ENCODE measurements at regions not wholly inside any gene's neighbourhood (a gene's known extent, or its start where the extent isn't known, plus 50 kb on each side); places are given as distances from the start of the nearest gene placed in this dataset.
A peak's percentile ranks its signal among the peaks of the same experiment; 100 is the strongest.

GRCh38 chr2:199607914-199608313 lies 150.2 kb upstream of the SATB2 start:
- H3K4me3 ChIP-seq, result no peak overlapping the region
- H3K79me2 ChIP-seq, result no peaks in the 10 kb centered on the region
- no peaks in the 10 kb centered on the region for H3K4me1 ChIP-seq (ENCODE audit: insufficient read depth)
- peaks cover 5% of the 10 kb centered on the region for H3K27me3 ChIP-seq
- H3K27ac ChIP-seq, result no peak overlapping the region
- TF ChIP-seq CTCF (IDR thresholded peaks at IDR 0.05; ENCODE audit: poor library complexity), result no peak
- TF ChIP-seq EZH2phosphoT487 (IDR thresholded peaks at IDR 0.05; ENCODE audit: low read depth, severe bottlenecking, unreplicated experiment), result no peak
- TF ChIP-seq EZH2 (IDR thresholded peaks at IDR 0.05; ENCODE audit: borderline replicate concordance), result no peak
- no peaks in the 10 kb centered on the region for H4K20me1 ChIP-seq (ENCODE audit: insufficient read depth, poor library complexity, severe bottlenecking)
- 93% methylated on average over 3 of the region's 3 CpGs for WGBS (ENCODE audit: low lambda C conversion rate, missing lambda C conversion rate)
- no peak for DNase-seq (ENCODE audit: low spot score)
- H3K36me3 ChIP-seq (replicated peaks; ENCODE audit: insufficient read depth, low read depth), result no peaks in the 10 kb centered on the region
- H2AFZ ChIP-seq, result no peak overlapping the region
- no peaks in the 10 kb centered on the region for H3K9me2 ChIP-seq (replicated peaks; ENCODE audit: insufficient read depth)
- H3K9me3 ChIP-seq (ENCODE audit: low read depth), result no peaks in the 10 kb centered on the region
- H3K4me2 ChIP-seq, result no peak overlapping the region

DNA sequence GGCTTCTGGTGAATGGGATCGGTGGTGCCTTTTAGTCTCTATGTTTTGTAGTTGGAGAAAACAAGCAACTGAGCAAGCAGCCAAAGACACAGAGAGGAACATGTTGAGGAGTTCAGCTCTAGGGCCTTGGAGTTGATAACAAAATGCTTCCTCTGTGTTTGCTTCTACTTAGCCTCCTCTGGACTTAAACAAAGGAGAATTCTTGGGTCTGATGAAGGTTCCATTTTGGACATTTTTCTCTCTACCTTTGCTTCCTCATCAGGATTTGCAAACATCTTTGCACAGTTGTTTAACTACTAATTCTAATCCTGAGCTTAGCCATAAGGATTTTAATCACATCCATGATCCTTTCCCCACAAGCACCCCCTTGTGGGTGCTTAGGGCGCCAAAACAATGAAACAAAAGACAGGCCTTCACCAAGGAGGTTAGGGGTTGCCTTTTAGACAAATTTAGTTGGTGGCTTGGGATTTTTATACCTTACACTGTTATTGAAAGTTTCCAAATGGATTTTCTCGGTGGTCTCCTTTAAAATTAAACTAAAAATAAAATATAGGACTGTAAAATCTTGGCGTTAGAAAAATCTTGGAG lies 148.5 kb upstream of the SATB2 start:
- H4K20me1 ChIP-seq (ENCODE audit: insufficient read depth, poor library complexity, severe bottlenecking), result no peaks in the 10 kb centered on the region
- no peak overlapping the region for H3K27ac ChIP-seq
- H3K4me2 ChIP-seq, result no peak overlapping the region
- DNase-seq (ENCODE audit: low spot score), result no peak
- no peaks in the 10 kb centered on the region for H3K9me2 ChIP-seq (replicated peaks; ENCODE audit: insufficient read depth)
- H3K27me3 ChIP-seq, result peaks cover 5% of the 10 kb centered on the region
- H3K36me3 ChIP-seq (replicated peaks; ENCODE audit: insufficient read depth, low read depth), result no peaks in the 10 kb centered on the region
- H3K4me1 ChIP-seq (ENCODE audit: insufficient read depth), result no peaks in the 10 kb centered on the region
- TF ChIP-seq CTCF (IDR thresholded peaks at IDR 0.05; ENCODE audit: poor library complexity), result peak; percentile 13
- no peak for TF ChIP-seq EZH2 (IDR thresholded peaks at IDR 0.05; ENCODE audit: borderline replicate concordance)
- WGBS (ENCODE audit: low lambda C conversion rate, missing lambda C conversion rate), result 77% methylated on average over 4 of the region's 4 CpGs
- H2AFZ ChIP-seq, result no peak overlapping the region
- no peaks in the 10 kb centered on the region for H3K79me2 ChIP-seq
- no peaks in the 10 kb centered on the region for H3K9me3 ChIP-seq (ENCODE audit: low read depth)
- H3K4me3 ChIP-seq, result no peak overlapping the region

- H2AFZ ChIP-seq, result peak overlapping the region; percentile 25
- no peak for DNase-seq (ENCODE audit: low spot score)
- H3K4me3 ChIP-seq, result no peak overlapping the region
- H3K9me2 ChIP-seq (replicated peaks; ENCODE audit: insufficient read depth), result no peaks in the 10 kb centered on the region
- H4K20me1 ChIP-seq (ENCODE audit: insufficient read depth, poor library complexity, severe bottlenecking), result no peaks in the 10 kb centered on the region
- no peaks in the 10 kb centered on the region for H3K9me3 ChIP-seq (ENCODE audit: low read depth)
- H3K27me3 ChIP-seq, result peaks cover 5% of the 10 kb centered on the region
- H3K4me2 ChIP-seq, result peak overlapping the region; percentile 79
- no peaks in the 10 kb centered on the region for H3K36me3 ChIP-seq (replicated peaks; ENCODE audit: insufficient read depth, low read depth)
- no peaks in the 10 kb centered on the region for H3K4me1 ChIP-seq (ENCODE audit: insufficient read depth)
- TF ChIP-seq EZH2phosphoT487 (IDR thresholded peaks at IDR 0.05; ENCODE audit: low read depth, severe bottlenecking, unreplicated experiment), result no peak
- no peak for TF ChIP-seq EZH2 (IDR thresholded peaks at IDR 0.05; ENCODE audit: borderline replicate concordance)
- no peak for TF ChIP-seq CTCF (IDR thresholded peaks at IDR 0.05; ENCODE audit: poor library complexity)
- H3K27ac ChIP-seq, result no peak overlapping the region
- H3K79me2 ChIP-seq, result no peaks in the 10 kb centered on the region
- 27% methylated on average over 34 of the region's 39 CpGs for WGBS (ENCODE audit: low lambda C conversion rate, missing lambda C conversion rate)
Measured at GRCh38 chr2:199603721-199604291, 146.1 kb upstream of the SATB2 start.

Measured in hepatocyte (in vitro differentiated cells).